Endothelial cell of umbilical vein (primary cell): ENCODE measurements at regions not wholly inside any gene's neighbourhood (a gene's known extent, or its start where the extent isn't known, plus 50 kb on each side); places are given as distances from the start of the nearest gene placed in this dataset.

Source experiments
- CTCF ChIP-seq, 2 donors: IDR thresholded peaks; 1 replicate in 1 of 2; 2 replicates in 1 of 2; pipeline ENCODE4 v1.5.1; 2011; ENCODE audit warnings: low read length in 2 of 2, mild to moderate bottlenecking in 2 of 2, moderate library complexity in 2 of 2, control low read depth in 1 of 2, inconsistent platforms in 1 of 2, low read depth in 1 of 2; ENCODE audit not compliant: insufficient read depth in 1 of 2; ENCODE audit errors: extremely low read depth in 1 of 2
- EZH2 ChIP-seq: IDR thresholded peaks from 2 replicates; pipeline ENCODE4 v1.6.1; 2012; ENCODE audit warnings: borderline replicate concordance, low read depth, mild to moderate bottlenecking, moderate library complexity, low read length, inconsistent platforms; ENCODE audit not compliant: severe bottlenecking
- FOS ChIP-seq: IDR thresholded peaks from 2 replicates; pipeline ENCODE4 v1.6.1; 2011; ENCODE audit warnings: mild to moderate bottlenecking, low read length, moderate library complexity, borderline replicate concordance; ENCODE audit not compliant: insufficient read depth
- GATA2 ChIP-seq: IDR thresholded peaks from 2 replicates; pipeline ENCODE4 v1.7.0; 2011; ENCODE audit warnings: low read depth, mild to moderate bottlenecking, moderate library complexity, mixed read lengths, low read length; ENCODE audit not compliant: insufficient read length, insufficient read depth
- JUN ChIP-seq: IDR thresholded peaks from 2 replicates; pipeline ENCODE4 v1.6.1; 2011; ENCODE audit warnings: borderline replicate concordance, low read depth; ENCODE audit not compliant: insufficient read length, insufficient read depth
- MYC ChIP-seq: IDR thresholded peaks from one replicate; pipeline ENCODE4 v1.6.1; 2011; ENCODE audit warnings: mild to moderate bottlenecking, low read depth, low read length
- POLR2A ChIP-seq: IDR thresholded peaks from 2 replicates; pipeline ENCODE4 v1.6.1; 2012; ENCODE audit warnings: low read depth, mild to moderate bottlenecking, control low read depth, low read length
- POLR2AphosphoS5 ChIP-seq: IDR thresholded peaks from 2 replicates; pipeline ENCODE4 v1.6.1; 2012; ENCODE audit warnings: low read depth, mild to moderate bottlenecking, control low read depth, low read length, moderate library complexity; ENCODE audit not compliant: insufficient read depth
- TF ChIP-seq, protein P1 (sequence below): IDR thresholded peaks from 2 replicates; pipeline ENCODE4 v1.6.1; 2011; ENCODE audit not compliant: insufficient read depth, insufficient read length

DNA sequence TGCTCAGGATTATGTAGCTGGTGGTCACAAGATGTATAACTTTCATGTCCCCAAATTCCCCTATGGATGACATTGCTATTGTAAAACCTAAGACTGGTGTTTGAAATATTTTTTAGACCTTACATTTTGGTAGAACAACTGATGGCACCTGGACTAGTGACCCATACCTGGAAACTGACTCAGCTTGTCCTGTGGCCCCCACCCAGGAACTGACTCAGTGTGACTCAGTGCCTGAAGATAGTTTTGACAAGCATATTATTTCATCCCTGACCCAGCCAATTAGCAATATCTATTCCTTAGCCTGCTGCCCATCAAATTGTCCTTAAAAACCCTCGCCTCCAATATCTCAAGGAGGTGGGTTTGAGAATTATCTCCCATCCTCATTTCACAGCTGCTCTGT, 90.9 kb upstream of the GRIK2 start:
- TF ChIP-seq POLR2AphosphoS5 (no peak), CTCF (IDR thresholded peaks at IDR 0.05; ENCODE audit: extremely low read depth in 1 of 2, insufficient read depth in 1 of 2, low read depth in 1 of 2, low read length in 2 of 2) (no peak), POLR2A (no peak), EZH2 (no peak), MYC (no peak), FOS (no peak), GATA2 (no peak), JUN (no peak)
- TF ChIP-seq, protein P1, sequence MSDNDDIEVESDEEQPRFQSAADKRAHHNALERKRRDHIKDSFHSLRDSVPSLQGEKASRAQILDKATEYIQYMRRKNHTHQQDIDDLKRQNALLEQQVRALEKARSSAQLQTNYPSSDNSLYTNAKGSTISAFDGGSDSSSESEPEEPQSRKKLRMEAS: no peak
